ENCODE measurements at regions not wholly inside any gene's neighbourhood (a gene's known extent, or its start where the extent isn't known, plus 50 kb on each side); places are given as distances from the start of the nearest gene placed in this dataset.
"Not testable (repeated sequence)": the region's sequence is repeated elsewhere in the genome, so short reads cannot be mapped to it uniquely, and the experiment has no call there.

- no peak for ATAC-seq (replicated peaks)
- Mint-ChIP-seq H3K27me3 (peaks cover 20% of the 10 kb centered on the region), H3K4me1 (no peaks in the 10 kb centered on the region)
Measured at GRCh38 chr2:190005513-190005912, 57.0 kb downstream of the MSTN start.

GRCh38 chr2:189999661-190000060 lies 62.9 kb downstream of the MSTN start:
- Mint-ChIP-seq H3K36me3 (ENCODE audit: low read depth) (no peaks in the 10 kb centered on the region), H3K4me1 (no peaks in the 10 kb centered on the region), H3K27me3 (peaks cover 28% of the 10 kb centered on the region), H3K9me3 (peaks cover 15% of the 10 kb centered on the region), H3K4me3 (no peak overlapping the region), H3K27ac (no peak overlapping the region)
- no peak for ATAC-seq (replicated peaks)

More at GRCh38 chr2:190005513-190005912, 57.0 kb downstream of the MSTN start:
- Mint-ChIP-seq H3K9me3 (peaks cover 4% of the 10 kb centered on the region), H3K27ac (no peak overlapping the region), H3K4me3 (no peak overlapping the region), H3K36me3 (ENCODE audit: low read depth) (no peaks in the 10 kb centered on the region)

GRCh38 chr2:189998665-189999064 lies 63.9 kb downstream of the MSTN start:
- H3K9me3 Mint-ChIP-seq, result peaks cover 15% of the 10 kb centered on the region
- H3K4me3 Mint-ChIP-seq; H3K4me1 Mint-ChIP-seq; ATAC-seq (replicated peaks); H3K36me3 Mint-ChIP-seq (ENCODE audit: low read depth); H3K27ac Mint-ChIP-seq: not testable (repeated sequence)
- peaks cover 29% of the 10 kb centered on the region for H3K27me3 Mint-ChIP-seq

- peaks cover 15% of the 10 kb centered on the region for H3K9me3 Mint-ChIP-seq
- ATAC-seq (replicated peaks), result no peak
- H3K4me1 Mint-ChIP-seq, result no peaks in the 10 kb centered on the region
- H3K27ac Mint-ChIP-seq, result no peak overlapping the region
- H3K27me3 Mint-ChIP-seq, result peaks cover 29% of the 10 kb centered on the region
- H3K4me3 Mint-ChIP-seq, result no peak overlapping the region
- no peaks in the 10 kb centered on the region for H3K36me3 Mint-ChIP-seq (ENCODE audit: low read depth)
Measured at GRCh38 chr2:189997016-189997415, 65.5 kb downstream of the MSTN start.

GRCh38 chr2:189995679-189996078 lies 66.8 kb downstream of the MSTN start:
- H3K9me3 Mint-ChIP-seq, result peaks cover 11% of the 10 kb centered on the region
- ATAC-seq (replicated peaks), result no peak
- no peak overlapping the region for H3K27ac Mint-ChIP-seq
- H3K4me3 Mint-ChIP-seq, result no peak overlapping the region
- no peaks in the 10 kb centered on the region for H3K4me1 Mint-ChIP-seq
- no peaks in the 10 kb centered on the region for H3K36me3 Mint-ChIP-seq (ENCODE audit: low read depth)
- peaks cover 18% of the 10 kb centered on the region for H3K27me3 Mint-ChIP-seq

GRCh38 chr2:189982780-189983394 lies 79.6 kb downstream of the MSTN start:
- peaks cover 13% of the 10 kb centered on the region for H3K27me3 Mint-ChIP-seq
- ATAC-seq (replicated peaks), result no peak
- no peaks in the 10 kb centered on the region for H3K4me1 Mint-ChIP-seq
- H3K27ac Mint-ChIP-seq, result no peak overlapping the region
- H3K4me3 Mint-ChIP-seq, result no peak overlapping the region
- H3K9me3 Mint-ChIP-seq, result peaks cover 14% of the 10 kb centered on the region
- H3K36me3 Mint-ChIP-seq (ENCODE audit: low read depth), result no peaks in the 10 kb centered on the region

- peaks cover 14% of the 10 kb centered on the region for H3K9me3 Mint-ChIP-seq
- H3K36me3 Mint-ChIP-seq (ENCODE audit: low read depth), result no peaks in the 10 kb centered on the region
- no peaks in the 10 kb centered on the region for H3K4me1 Mint-ChIP-seq
- peaks cover 11% of the 10 kb centered on the region for H3K27me3 Mint-ChIP-seq
- H3K27ac Mint-ChIP-seq, result no peak overlapping the region
- no peak for ATAC-seq (replicated peaks)
- no peak overlapping the region for H3K4me3 Mint-ChIP-seq
Measured at GRCh38 chr2:189982087-189982486, 80.4 kb downstream of the MSTN start.

- H3K9me3 Mint-ChIP-seq; H3K27ac Mint-ChIP-seq; H3K4me1 Mint-ChIP-seq; ATAC-seq (replicated peaks); H3K36me3 Mint-ChIP-seq (ENCODE audit: low read depth); H3K4me3 Mint-ChIP-seq: not testable (repeated sequence)
- peaks cover 18% of the 10 kb centered on the region for H3K27me3 Mint-ChIP-seq
Measured at GRCh38 chr2:189976488-189976887, 86.0 kb downstream of the MSTN start.

GRCh38 chr2:189960346-189960745 lies 102.2 kb downstream of the MSTN start:
- H3K27me3 Mint-ChIP-seq, result peaks cover 6% of the 10 kb centered on the region
- no peak overlapping the region for H3K27ac Mint-ChIP-seq
- no peaks in the 10 kb centered on the region for H3K9me3 Mint-ChIP-seq
- H3K4me3 Mint-ChIP-seq, result no peak overlapping the region
- no peak for ATAC-seq (replicated peaks)
- H3K36me3 Mint-ChIP-seq (ENCODE audit: low read depth), result no peaks in the 10 kb centered on the region
- H3K4me1 Mint-ChIP-seq, result no peaks in the 10 kb centered on the region

- H3K4me1 Mint-ChIP-seq, result no peaks in the 10 kb centered on the region
- H3K27me3 Mint-ChIP-seq, result peaks cover 3% of the 10 kb centered on the region
- no peaks in the 10 kb centered on the region for H3K9me3 Mint-ChIP-seq
- ATAC-seq (replicated peaks), result no peak
- no peak overlapping the region for H3K27ac Mint-ChIP-seq
- no peak overlapping the region for H3K4me3 Mint-ChIP-seq
- H3K36me3 Mint-ChIP-seq (ENCODE audit: low read depth), result no peaks in the 10 kb centered on the region
Measured at GRCh38 chr2:189959450-189959849, 103.1 kb downstream of the MSTN start.

- no peaks in the 10 kb centered on the region for H3K27me3 Mint-ChIP-seq
- no peak for ATAC-seq (replicated peaks)
- no peaks in the 10 kb centered on the region for H3K36me3 Mint-ChIP-seq (ENCODE audit: low read depth)
- no peak overlapping the region for H3K4me3 Mint-ChIP-seq
- no peaks in the 10 kb centered on the region for H3K4me1 Mint-ChIP-seq
- H3K9me3 Mint-ChIP-seq, result no peaks in the 10 kb centered on the region
- no peak overlapping the region for H3K27ac Mint-ChIP-seq
Measured at GRCh38 chr2:189954989-189955388, 107.5 kb downstream of the MSTN start.

GRCh38 chr2:189952536-189953109 lies 109.9 kb downstream of the MSTN start:
- H3K4me1 Mint-ChIP-seq, result no peaks in the 10 kb centered on the region
- no peaks in the 10 kb centered on the region for H3K27me3 Mint-ChIP-seq
- H3K27ac Mint-ChIP-seq, result no peak overlapping the region
- H3K9me3 Mint-ChIP-seq, result no peaks in the 10 kb centered on the region
- H3K4me3 Mint-ChIP-seq, result no peak overlapping the region
- no peak for ATAC-seq (replicated peaks)
- H3K36me3 Mint-ChIP-seq (ENCODE audit: low read depth), result no peaks in the 10 kb centered on the region

GRCh38 chr2:189951791-189952535 lies 110.6 kb downstream of the MSTN start:
- Mint-ChIP-seq H3K27me3 (no peaks in the 10 kb centered on the region), H3K36me3 (ENCODE audit: low read depth) (no peaks in the 10 kb centered on the region), H3K4me3 (no peak overlapping the region), H3K27ac (no peak overlapping the region), H3K9me3 (no peaks in the 10 kb centered on the region), H3K4me1 (no peaks in the 10 kb centered on the region)
- no peak for ATAC-seq (replicated peaks)

- no peaks in the 10 kb centered on the region for H3K27me3 Mint-ChIP-seq
- H3K27ac Mint-ChIP-seq, result no peak overlapping the region
- no peak overlapping the region for H3K4me3 Mint-ChIP-seq
- H3K36me3 Mint-ChIP-seq (ENCODE audit: low read depth), result no peaks in the 10 kb centered on the region
- no peaks in the 10 kb centered on the region for H3K4me1 Mint-ChIP-seq
- H3K9me3 Mint-ChIP-seq, result peaks cover 16% of the 10 kb centered on the region
- no peak for ATAC-seq (replicated peaks)
Measured at GRCh38 chr2:189943009-189943408, 119.5 kb downstream of the MSTN start.

GRCh38 chr2:189940913-189941312 lies 121.6 kb downstream of the MSTN start:
- Mint-ChIP-seq H3K27me3 (no peaks in the 10 kb centered on the region), H3K4me1 (no peaks in the 10 kb centered on the region), H3K9me3 (peaks cover 16% of the 10 kb centered on the region), H3K36me3 (ENCODE audit: low read depth) (no peaks in the 10 kb centered on the region), H3K4me3 (no peak overlapping the region), H3K27ac (no peak overlapping the region)
- no peak for ATAC-seq (replicated peaks)

Data from activated T-helper 17 cell treated with anti-CD3 and anti-CD28 coated beads, Interleukin-2, amount 50 U/mL, for 72 hours (primary cell).